ENCODE measurements at regions not wholly inside any gene's neighbourhood (a gene's known extent, or its start where the extent isn't known, plus 50 kb on each side); places are given as distances from the start of the nearest gene placed in this dataset.

DNA sequence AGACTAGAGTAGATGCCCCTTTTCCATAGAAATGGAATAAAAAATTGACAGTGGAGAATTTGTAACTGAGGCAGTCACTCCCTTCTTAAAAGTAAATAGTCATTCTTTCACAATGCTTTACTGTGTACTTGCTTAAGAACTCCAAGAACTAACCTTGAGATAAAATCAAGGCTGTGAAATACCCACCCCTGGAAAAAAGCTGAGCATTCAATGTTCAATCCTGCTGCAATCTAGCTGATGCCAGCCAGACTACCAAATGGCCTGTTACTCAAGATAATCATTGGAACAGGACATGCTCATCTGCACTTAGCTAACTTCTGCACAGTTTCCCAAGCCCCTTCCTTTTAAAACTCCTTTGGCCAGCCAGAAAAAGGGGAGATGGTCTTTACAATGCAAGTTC is 367.4 kb upstream of the GULP1 start:
- TF ChIP-seq, protein P1, sequence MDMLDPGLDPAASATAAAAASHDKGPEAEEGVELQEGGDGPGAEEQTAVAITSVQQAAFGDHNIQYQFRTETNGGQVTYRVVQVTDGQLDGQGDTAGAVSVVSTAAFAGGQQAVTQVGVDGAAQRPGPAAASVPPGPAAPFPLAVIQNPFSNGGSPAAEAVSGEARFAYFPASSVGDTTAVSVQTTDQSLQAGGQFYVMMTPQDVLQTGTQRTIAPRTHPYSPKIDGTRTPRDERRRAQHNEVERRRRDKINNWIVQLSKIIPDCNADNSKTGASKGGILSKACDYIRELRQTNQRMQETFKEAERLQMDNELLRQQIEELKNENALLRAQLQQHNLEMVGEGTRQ (IDR thresholded peaks at IDR 0.05; ENCODE audit: low read length) = no peak
- no peak for TF ChIP-seq PHF8 (conservative IDR thresholded peaks at IDR 0.05; ENCODE audit: low read depth, low read length)
- no peak for TF ChIP-seq KDM5A (IDR thresholded peaks at IDR 0.05; ENCODE audit: low read length)
- TF ChIP-seq HDAC6 (IDR thresholded peaks at IDR 0.05; ENCODE audit: low read depth, low read length) = no peak
- TF ChIP-seq SRF (IDR thresholded peaks at IDR 0.05; ENCODE audit: low read depth, low read length) = no peak
- no peak for TF ChIP-seq EP300 (IDR thresholded peaks at IDR 0.05; ENCODE audit: borderline replicate concordance in 1 of 2, low read depth in 2 of 2, low read length in 2 of 2)
- TF ChIP-seq GABPA (IDR thresholded peaks at IDR 0.05; ENCODE audit: borderline replicate concordance, insufficient read depth, low read length) = no peak
- TF ChIP-seq YY1 (IDR thresholded peaks at IDR 0.05; ENCODE audit: low read depth, low read length) = no peak
- TF ChIP-seq, protein P2, sequence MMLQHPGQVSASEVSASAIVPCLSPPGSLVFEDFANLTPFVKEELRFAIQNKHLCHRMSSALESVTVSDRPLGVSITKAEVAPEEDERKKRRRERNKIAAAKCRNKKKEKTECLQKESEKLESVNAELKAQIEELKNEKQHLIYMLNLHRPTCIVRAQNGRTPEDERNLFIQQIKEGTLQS (IDR thresholded peaks at IDR 0.05; ENCODE audit: insufficient read depth, low read depth, low read length) = no peak
- TF ChIP-seq MAX (IDR thresholded peaks at IDR 0.05) = no peak
- TF ChIP-seq, protein P3, sequence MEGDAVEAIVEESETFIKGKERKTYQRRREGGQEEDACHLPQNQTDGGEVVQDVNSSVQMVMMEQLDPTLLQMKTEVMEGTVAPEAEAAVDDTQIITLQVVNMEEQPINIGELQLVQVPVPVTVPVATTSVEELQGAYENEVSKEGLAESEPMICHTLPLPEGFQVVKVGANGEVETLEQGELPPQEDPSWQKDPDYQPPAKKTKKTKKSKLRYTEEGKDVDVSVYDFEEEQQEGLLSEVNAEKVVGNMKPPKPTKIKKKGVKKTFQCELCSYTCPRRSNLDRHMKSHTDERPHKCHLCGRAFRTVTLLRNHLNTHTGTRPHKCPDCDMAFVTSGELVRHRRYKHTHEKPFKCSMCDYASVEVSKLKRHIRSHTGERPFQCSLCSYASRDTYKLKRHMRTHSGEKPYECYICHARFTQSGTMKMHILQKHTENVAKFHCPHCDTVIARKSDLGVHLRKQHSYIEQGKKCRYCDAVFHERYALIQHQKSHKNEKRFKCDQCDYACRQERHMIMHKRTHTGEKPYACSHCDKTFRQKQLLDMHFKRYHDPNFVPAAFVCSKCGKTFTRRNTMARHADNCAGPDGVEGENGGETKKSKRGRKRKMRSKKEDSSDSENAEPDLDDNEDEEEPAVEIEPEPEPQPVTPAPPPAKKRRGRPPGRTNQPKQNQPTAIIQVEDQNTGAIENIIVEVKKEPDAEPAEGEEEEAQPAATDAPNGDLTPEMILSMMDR (IDR thresholded peaks at IDR 0.05; ENCODE audit: control extremely low read depth in 1 of 3, insufficient read depth in 1 of 3, low read depth in 1 of 3, low read length in 3 of 3) = no peak
- no peak for TF ChIP-seq POLR2A (IDR thresholded peaks at IDR 0.05; ENCODE audit: control extremely low read depth in 1 of 2, low read depth in 2 of 2, low read length in 2 of 2)

All from H1 (cell line).